DOHH2 (cell line): ENCODE measurements at regions not wholly inside any gene's neighbourhood (a gene's known extent, or its start where the extent isn't known, plus 50 kb on each side); places are given as distances from the start of the nearest gene placed in this dataset.

Experiments used
- EZH2phosphoT487 ChIP-seq: fragments of 200-600 bp; sonication (generic); IDR thresholded peaks from 2 replicates; pipeline ENCODE4 v1.6.1; 2017; ENCODE audit warnings: borderline replicate concordance, mild to moderate bottlenecking, antibody characterized with exemption, low read length, moderate library complexity, mixed read lengths
- TF ChIP-seq, protein P1 (sequence below): fragments of 200-600 bp; sonication (generic); IDR thresholded peaks from one replicate; pipeline ENCODE4 v1.5.1; 2014; ENCODE audit warnings: antibody characterized with exemption, mild to moderate bottlenecking, low read depth, low read length; ENCODE audit not compliant: poor library complexity, severe bottlenecking

DNA sequence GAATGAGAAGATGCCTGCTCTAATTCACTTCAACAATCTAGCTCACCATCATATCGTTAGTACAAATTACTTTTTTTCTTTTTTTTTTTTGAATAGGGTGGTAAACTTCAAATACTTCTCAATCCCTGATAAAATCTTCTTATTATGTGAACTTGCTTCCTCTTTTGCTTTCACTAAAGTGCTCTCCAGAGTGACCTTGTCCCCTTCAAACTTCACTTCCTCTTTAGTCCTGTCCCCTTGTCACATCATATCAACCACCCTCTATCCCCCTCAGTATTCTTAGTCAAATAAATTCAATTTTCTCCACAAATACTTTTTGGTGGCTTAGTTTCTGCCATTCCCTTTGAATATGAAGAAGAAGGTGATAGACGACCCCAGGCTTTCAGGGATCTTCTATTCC lies 124.9 kb upstream of the PLXNA2 start:
- TF ChIP-seq, protein P1, sequence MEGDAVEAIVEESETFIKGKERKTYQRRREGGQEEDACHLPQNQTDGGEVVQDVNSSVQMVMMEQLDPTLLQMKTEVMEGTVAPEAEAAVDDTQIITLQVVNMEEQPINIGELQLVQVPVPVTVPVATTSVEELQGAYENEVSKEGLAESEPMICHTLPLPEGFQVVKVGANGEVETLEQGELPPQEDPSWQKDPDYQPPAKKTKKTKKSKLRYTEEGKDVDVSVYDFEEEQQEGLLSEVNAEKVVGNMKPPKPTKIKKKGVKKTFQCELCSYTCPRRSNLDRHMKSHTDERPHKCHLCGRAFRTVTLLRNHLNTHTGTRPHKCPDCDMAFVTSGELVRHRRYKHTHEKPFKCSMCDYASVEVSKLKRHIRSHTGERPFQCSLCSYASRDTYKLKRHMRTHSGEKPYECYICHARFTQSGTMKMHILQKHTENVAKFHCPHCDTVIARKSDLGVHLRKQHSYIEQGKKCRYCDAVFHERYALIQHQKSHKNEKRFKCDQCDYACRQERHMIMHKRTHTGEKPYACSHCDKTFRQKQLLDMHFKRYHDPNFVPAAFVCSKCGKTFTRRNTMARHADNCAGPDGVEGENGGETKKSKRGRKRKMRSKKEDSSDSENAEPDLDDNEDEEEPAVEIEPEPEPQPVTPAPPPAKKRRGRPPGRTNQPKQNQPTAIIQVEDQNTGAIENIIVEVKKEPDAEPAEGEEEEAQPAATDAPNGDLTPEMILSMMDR: no peak
- TF ChIP-seq EZH2phosphoT487: no peak
